AG09309 (cell line): ENCODE measurements at regions not wholly inside any gene's neighbourhood (a gene's known extent, or its start where the extent isn't known, plus 50 kb on each side); places are given as distances from the start of the nearest gene placed in this dataset.

Source experiments
- DNase-seq: peaks from one replicate; pipeline ENCODE4 v3.0.0-alpha.2; 2010; ENCODE audit warnings: low read depth
- H3K4me3 ChIP-seq: 2 replicates; pipeline ENCODE4 v1.5.1; 2011; ENCODE audit warnings: mild to moderate bottlenecking, low read depth, low read length, moderate library complexity; ENCODE audit not compliant: control insufficient read depth
- CTCF ChIP-seq: IDR thresholded peaks from 2 replicates; pipeline ENCODE4 v1.5.1; 2011; ENCODE audit warnings: mild to moderate bottlenecking, low read depth, low read length, inconsistent platforms; ENCODE audit not compliant: insufficient read depth, control insufficient read depth; ENCODE audit errors: missing control alignments

GRCh38 chr11:15810525-15810924 is 545.8 kb downstream of the SOX6 start:
- no peak for TF ChIP-seq CTCF
- no peak for DNase-seq
- no peak overlapping the region for H3K4me3 ChIP-seq

- no peak for TF ChIP-seq CTCF
- peak; percentile 5 for DNase-seq
- H3K4me3 ChIP-seq: no peak overlapping the region
These were observed 540.8 kb downstream of the SOX6 start for GRCh38 chr11:15815246-15816195.

- H3K4me3 ChIP-seq: no peak overlapping the region
- no peak for TF ChIP-seq CTCF
- DNase-seq: peak; percentile 56
These were observed 540.0 kb downstream of the SOX6 start for GRCh38 chr11:15816260-15816871.

- no peak overlapping the region for H3K4me3 ChIP-seq
- TF ChIP-seq CTCF: no peak
These were observed 539.3 kb downstream of the SOX6 start for GRCh38 chr11:15817001-15817400.

GRCh38 chr11:15818132-15818842 is 538.1 kb downstream of the SOX6 start:
- no peak for DNase-seq
- TF ChIP-seq CTCF: no peak

More at GRCh38 chr11:15817001-15817400, 539.3 kb downstream of the SOX6 start:
- DNase-seq: no peak

GRCh38 chr11:15819679-15820286 is 536.6 kb downstream of the SOX6 start:
- no peak for DNase-seq
- no peak overlapping the region for H3K4me3 ChIP-seq
- TF ChIP-seq CTCF: peak; percentile 57

More at GRCh38 chr11:15818132-15818842, 538.1 kb downstream of the SOX6 start:
- H3K4me3 ChIP-seq: no peak overlapping the region
